GM10266 (cell line): ENCODE measurements at regions not wholly inside any gene's neighbourhood (a gene's known extent, or its start where the extent isn't known, plus 50 kb on each side); places are given as distances from the start of the nearest gene placed in this dataset.
"Not testable (repeated sequence)": the region's sequence is repeated elsewhere in the genome, so short reads cannot be mapped to it uniquely, and the experiment has no call there.

Experiments
- DNase-seq: peaks from one replicate; pipeline ENCODE4 v3.0.0; 2012; ENCODE audit errors: extremely low spot score
- CTCF ChIP-seq: IDR thresholded peaks from 2 replicates; pipeline ENCODE4 v1.5.1; 2012; ENCODE audit warnings: mild to moderate bottlenecking, low read depth; ENCODE audit not compliant: control insufficient read depth, insufficient read depth; ENCODE audit errors: missing control alignments

GRCh38 chr16:61146429-61146828 is 889.8 kb downstream of the CDH8 start:
- DNase-seq: no peak
- no peak for TF ChIP-seq CTCF

- no peak for TF ChIP-seq CTCF
- DNase-seq: no peak
These were observed 904.8 kb downstream of the CDH8 start for GRCh38 chr16:61131447-61131846.

GRCh38 chr16:61128545-61129323 is 907.5 kb downstream of the CDH8 start:
- no peak for TF ChIP-seq CTCF

GRCh38 chr16:61105544-61105943 is 930.7 kb downstream of the CDH8 start:
- no peak for DNase-seq
- no peak for TF ChIP-seq CTCF

More at GRCh38 chr16:61128545-61129323, 907.5 kb downstream of the CDH8 start:
- no peak for DNase-seq

GRCh38 chr16:61098505-61098904 is 937.7 kb downstream of the CDH8 start:
- no peak for TF ChIP-seq CTCF

GRCh38 chr16:61091300-61091699 is 944.9 kb downstream of the CDH8 start:
- DNase-seq: not testable (repeated sequence)

More at GRCh38 chr16:61098505-61098904, 937.7 kb downstream of the CDH8 start:
- no peak for DNase-seq

- no peak for TF ChIP-seq CTCF
- no peak for DNase-seq
These were observed 952.5 kb downstream of the CDH8 start for GRCh38 chr16:61083711-61084110.
